Astrocyte of the cerebellum (primary cell): ENCODE measurements at regions not wholly inside any gene's neighbourhood (a gene's known extent, or its start where the extent isn't known, plus 50 kb on each side); places are given as distances from the start of the nearest gene placed in this dataset.

Source experiments
- DNase-seq: peaks from one replicate; pipeline ENCODE4 v3.0.0-alpha.2; 2011; ENCODE audit warnings: low read depth
- H3K4me3 ChIP-seq: 2 replicates; pipeline ENCODE4 v1.5.1; 2011; ENCODE audit warnings: mild to moderate bottlenecking, low read depth, low read length, moderate library complexity
- CTCF ChIP-seq: IDR thresholded peaks from 2 replicates; pipeline ENCODE4 v1.5.1; 2012; ENCODE audit warnings: low read length, low read depth, moderate library complexity, mild to moderate bottlenecking; ENCODE audit errors: missing control alignments
- in situ Hi-C: cut with HindIII; loops from 2 replicates; pipeline ENCODE4 v1.10.0; 2017; ENCODE audit warnings: low sequenced_read_pairs

GRCh38 chr2:126788113-126788512 is 110.6 kb upstream of the TEX51 start:
- DNase-seq: no peak
- no peak overlapping the region for H3K4me3 ChIP-seq
- in situ Hi-C loops: no loop called here
- TF ChIP-seq CTCF: no peak

DNA sequence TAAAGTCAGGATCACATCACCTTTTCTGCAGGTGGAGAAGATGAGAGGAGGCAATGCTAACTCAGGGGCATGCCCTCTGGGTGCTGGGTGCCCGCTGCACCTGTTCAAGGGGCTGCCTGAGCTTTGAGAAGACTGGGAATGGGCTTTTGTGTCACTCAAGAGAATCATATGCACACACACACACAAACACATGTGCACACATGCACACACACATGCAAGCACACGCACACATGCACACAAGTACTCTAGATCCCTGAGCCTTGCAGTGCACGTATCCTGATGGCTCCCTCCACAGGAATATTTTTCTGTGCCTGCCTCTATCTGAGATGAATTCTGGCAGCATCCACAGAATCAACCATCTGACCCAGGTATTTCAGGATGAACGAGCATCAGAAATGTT is 110.0 kb upstream of the TEX51 start:
- no peak overlapping the region for H3K4me3 ChIP-seq
- in situ Hi-C loops: no loop called here
- no peak for TF ChIP-seq CTCF
- no peak for DNase-seq

DNA sequence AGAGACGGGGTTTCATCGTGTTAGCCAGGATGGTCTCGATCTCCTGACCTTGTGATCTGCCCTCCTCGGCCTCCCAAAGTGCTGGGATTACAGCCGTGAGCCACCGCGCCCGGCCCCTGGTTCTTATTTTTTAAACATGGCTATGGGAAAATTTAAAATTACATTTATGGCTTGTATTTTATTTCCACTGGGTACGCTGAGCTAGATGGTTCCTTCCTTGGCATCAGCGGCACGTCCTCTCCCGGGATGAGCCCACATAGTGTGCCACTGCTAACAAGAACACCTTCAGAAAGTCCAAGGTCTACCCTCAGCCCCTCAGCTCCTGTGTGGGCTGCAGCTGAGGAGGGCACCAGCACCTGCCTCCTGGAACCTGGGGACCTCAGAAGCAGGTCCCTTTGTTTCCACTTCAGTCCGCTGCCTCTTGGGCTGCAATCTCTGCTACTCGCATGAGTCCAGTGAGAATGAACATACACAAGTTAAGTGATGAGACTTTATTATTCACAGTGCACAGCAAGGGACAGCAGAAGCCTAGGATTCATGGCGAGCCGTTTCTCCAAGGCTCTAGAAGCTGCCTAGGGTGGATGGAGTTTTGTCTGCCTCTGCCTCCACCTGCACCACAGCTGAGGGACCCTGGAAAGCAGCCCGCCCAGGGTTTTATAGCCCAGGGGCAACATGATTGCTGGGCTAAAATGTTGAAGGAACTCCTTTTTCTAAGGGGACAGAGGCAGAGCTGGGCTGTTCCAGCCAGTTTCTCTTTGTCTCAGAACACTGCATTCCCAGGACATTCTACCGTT is 107.5 kb upstream of the TEX51 start:
- H3K4me3 ChIP-seq: no peak overlapping the region
- no peak for DNase-seq
- in situ Hi-C loops: no loop called here
- TF ChIP-seq CTCF: no peak

DNA sequence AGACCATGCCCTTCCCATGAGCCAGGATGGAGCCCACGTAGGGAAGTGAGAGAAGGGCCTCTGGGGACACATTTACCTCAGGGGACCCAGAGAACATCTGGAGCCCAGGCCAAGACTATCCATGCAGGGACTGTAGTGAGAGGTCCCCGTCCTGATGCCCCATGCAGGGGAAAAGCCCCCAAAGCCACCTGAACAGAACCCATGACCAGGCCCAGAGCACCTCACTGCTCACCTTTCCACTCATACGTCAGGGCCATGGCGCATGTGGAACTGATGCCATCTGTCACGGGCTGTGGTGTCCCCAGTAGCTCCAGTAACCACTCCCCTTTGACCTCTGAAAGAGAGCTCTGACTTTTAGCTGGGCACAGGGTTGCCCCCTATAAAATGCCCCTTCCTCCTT is 106.5 kb upstream of the TEX51 start:
- in situ Hi-C loops: no loop called here
- no peak overlapping the region for H3K4me3 ChIP-seq

DNA sequence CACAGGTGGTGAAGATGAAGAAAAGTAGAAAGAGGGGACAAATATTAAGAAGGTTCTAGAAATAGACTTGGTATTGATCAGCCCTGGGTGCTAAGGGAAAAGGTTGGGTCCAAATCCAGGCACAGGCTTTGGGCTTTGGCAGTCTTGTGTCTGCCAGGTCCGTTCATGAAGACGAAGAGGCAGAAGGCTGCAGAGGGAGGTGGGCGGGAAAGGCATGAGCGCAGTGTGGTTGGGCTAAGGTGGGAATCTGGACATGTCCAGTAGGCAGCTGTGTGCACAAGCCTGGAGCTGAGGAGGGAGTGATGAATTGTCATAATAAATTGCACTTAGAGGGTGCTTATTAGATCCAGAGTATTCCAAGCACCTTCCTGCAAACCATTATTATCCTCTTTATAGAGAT is 105.7 kb upstream of the TEX51 start:
- TF ChIP-seq CTCF: no peak
- in situ Hi-C loops: no loop called here
- no peak for DNase-seq
- H3K4me3 ChIP-seq: no peak overlapping the region

More for the DNA sequence above, 106.5 kb upstream of the TEX51 start:
- no peak for TF ChIP-seq CTCF
- DNase-seq: no peak

DNA sequence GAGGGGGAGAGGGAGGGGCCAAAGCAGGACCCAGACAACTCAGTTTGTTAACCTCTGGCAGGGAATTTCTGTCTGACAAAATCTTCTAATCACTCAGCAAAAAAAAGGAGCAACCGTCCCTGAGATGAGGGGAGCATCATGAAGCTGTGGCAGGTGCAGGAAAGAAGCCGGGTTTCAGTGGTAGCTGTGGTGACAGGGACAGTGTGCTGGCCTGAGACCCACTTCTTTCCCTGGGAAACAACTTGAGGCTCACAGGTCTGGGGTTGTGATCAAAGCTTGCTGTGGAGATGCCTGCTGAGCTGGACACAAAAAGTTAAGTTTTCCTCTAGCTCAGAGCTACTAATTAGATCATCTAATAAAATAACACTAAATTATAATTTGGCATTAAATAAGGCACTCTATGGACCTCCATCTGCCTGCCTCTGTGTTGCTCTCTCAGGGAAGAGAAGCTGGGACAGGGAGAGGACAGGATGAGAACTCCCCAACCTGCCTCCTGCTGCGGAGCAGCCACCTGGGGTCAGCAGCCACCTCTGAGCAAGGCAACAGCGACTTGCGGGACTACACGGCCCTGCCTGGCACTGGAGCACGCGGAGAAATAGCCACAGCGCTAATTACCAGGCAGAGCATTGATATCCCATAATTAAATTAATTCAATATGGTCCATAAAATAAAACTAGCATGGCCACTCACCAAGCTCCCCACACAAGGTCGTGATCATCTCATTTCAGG is 104.6 kb upstream of the TEX51 start:
- DNase-seq: no peak
- TF ChIP-seq CTCF: no peak
- in situ Hi-C loops: no loop called here
- no peak overlapping the region for H3K4me3 ChIP-seq
